ENCODE measurements at regions not wholly inside any gene's neighbourhood (a gene's known extent, or its start where the extent isn't known, plus 50 kb on each side); places are given as distances from the start of the nearest gene placed in this dataset.

GRCh38 chr20:30506100-30506499, 751.4 kb upstream of the DEFB115 start:
- TF ChIP-seq CTCF (conservative IDR thresholded peaks at IDR 0.05) (no peak), EZH2 (IDR thresholded peaks at IDR 0.05; ENCODE audit: low read depth) (no peak)
